ENCODE measurements at regions not wholly inside any gene's neighbourhood (a gene's known extent, or its start where the extent isn't known, plus 50 kb on each side); places are given as distances from the start of the nearest gene placed in this dataset.

DNA sequence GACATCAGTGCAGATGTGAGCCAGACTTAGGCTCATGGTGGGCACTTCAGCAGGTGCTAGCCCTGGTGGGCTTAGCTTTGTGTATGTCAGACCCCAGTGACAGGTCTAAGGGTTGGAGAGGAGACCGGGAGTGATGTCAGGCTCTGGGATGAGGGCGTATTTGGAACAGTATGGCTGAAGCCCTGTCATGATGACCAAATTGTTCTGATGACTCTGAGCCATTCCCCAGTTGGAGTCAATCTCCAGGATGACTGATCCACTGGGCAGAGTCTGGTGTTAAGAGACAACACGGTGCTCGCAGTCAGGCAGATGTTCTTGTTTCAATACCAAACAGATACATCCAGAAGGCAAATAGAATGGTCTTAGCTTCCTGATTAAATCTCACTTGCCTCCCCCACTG lies 241.5 kb downstream of the SOX11 start:
- intact Hi-C loops (cut with micrococcal nuclease), result no loop called here
- DNase-seq, result no peak
- H3K36me3 Mint-ChIP-seq (ENCODE audit: low read depth), result no peaks in the 10 kb centered on the region
- no peak overlapping the region for H3K27ac Mint-ChIP-seq
- H3K4me1 Mint-ChIP-seq, result no peaks in the 10 kb centered on the region
- no peak overlapping the region for H3K4me3 Mint-ChIP-seq
- peaks cover 4% of the 10 kb centered on the region for H3K9me3 Mint-ChIP-seq
- ATAC-seq (ENCODE audit: low read depth), result no peak
- no peaks in the 10 kb centered on the region for H3K27me3 Mint-ChIP-seq
- TF ChIP-seq, protein P1, sequence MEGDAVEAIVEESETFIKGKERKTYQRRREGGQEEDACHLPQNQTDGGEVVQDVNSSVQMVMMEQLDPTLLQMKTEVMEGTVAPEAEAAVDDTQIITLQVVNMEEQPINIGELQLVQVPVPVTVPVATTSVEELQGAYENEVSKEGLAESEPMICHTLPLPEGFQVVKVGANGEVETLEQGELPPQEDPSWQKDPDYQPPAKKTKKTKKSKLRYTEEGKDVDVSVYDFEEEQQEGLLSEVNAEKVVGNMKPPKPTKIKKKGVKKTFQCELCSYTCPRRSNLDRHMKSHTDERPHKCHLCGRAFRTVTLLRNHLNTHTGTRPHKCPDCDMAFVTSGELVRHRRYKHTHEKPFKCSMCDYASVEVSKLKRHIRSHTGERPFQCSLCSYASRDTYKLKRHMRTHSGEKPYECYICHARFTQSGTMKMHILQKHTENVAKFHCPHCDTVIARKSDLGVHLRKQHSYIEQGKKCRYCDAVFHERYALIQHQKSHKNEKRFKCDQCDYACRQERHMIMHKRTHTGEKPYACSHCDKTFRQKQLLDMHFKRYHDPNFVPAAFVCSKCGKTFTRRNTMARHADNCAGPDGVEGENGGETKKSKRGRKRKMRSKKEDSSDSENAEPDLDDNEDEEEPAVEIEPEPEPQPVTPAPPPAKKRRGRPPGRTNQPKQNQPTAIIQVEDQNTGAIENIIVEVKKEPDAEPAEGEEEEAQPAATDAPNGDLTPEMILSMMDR (IDR thresholded peaks at IDR 0.05), result no peak
- CTCF ChIA-PET, result no interaction called here
- POLR2A ChIA-PET, result no interaction called here

DNA sequence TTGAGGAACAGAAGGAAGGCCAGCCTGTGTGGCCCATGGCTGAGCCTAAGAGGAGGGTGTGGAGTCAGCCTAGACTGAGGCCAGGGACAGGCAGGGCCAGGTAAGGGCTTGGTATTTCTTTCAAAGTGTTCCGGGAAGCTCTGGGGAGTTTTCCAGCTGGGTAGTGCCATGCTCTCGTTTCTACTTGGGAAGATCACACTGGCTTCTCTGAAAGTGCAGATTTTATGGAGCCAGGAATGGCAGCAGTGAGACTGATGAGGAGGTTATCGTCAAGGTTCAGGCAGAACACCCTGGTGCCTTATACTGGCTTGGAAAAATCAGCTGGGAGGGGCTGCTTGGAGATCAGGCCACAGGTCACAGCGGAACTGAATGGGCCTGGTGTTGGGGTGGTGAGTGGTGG lies 245.1 kb downstream of the SOX11 start:
- Mint-ChIP-seq H3K27me3 (no peaks in the 10 kb centered on the region), H3K36me3 (ENCODE audit: low read depth) (no peaks in the 10 kb centered on the region), H3K4me3 (no peak overlapping the region), H3K9me3 (peaks cover 5% of the 10 kb centered on the region), H3K4me1 (peaks cover under 1% of the 10 kb centered on the region), H3K27ac (no peak overlapping the region)
- DNase-seq (no peak), ATAC-seq (ENCODE audit: low read depth) (no peak)
- intact Hi-C loops (cut with micrococcal nuclease), result no loop called here
- ChIA-PET POLR2A (no interaction called here), CTCF (no interaction called here)
- TF ChIP-seq, protein P1 (IDR thresholded peaks at IDR 0.05), result no peak

DNA sequence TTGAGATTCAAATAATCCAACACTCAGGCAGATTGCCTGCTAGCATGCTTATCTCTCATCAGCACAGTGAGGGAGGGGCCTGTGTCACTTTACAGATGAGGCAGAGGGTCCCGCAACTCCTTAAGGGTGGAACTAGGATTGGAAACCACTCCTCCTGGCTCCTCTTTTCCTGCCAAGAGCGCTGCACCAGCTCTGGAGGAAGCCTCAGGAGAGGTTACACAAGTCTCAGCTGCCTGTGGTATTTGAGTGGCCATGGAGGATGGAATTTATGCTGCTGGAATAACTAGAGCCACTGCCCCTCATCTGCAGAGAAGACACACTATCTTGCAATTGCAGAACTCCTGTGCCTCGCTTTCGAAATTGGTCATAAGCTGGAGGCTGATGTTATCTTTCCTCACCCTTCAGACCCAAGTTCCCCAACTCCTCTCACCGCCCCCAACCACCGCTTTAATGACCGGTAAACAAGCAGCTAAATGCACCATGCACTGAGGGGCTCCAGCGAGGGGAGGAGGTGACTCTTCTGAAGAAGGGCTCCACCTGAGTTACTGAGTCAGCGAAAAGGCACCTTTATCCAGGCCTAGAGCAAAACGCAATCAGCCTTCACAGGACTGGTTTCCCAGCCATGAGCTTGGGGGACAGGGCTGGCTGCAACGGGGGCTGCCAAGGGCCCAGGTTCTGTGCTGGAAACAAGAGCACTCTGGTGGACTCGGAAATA lies 245.8 kb downstream of the SOX11 start:
- no peak for ATAC-seq (ENCODE audit: low read depth)
- Mint-ChIP-seq H3K36me3 (ENCODE audit: low read depth) (no peaks in the 10 kb centered on the region), H3K4me3 (no peak overlapping the region), H3K27me3 (no peaks in the 10 kb centered on the region), H3K4me1 (peaks cover 4% of the 10 kb centered on the region), H3K9me3 (peaks cover 5% of the 10 kb centered on the region), H3K27ac (no peak overlapping the region)
- no peak for DNase-seq
- ChIA-PET CTCF (no interaction called here), POLR2A (no interaction called here)
- intact Hi-C loops (cut with micrococcal nuclease), result no loop called here
- TF ChIP-seq, protein P1 (IDR thresholded peaks at IDR 0.05), result no peak

DNA sequence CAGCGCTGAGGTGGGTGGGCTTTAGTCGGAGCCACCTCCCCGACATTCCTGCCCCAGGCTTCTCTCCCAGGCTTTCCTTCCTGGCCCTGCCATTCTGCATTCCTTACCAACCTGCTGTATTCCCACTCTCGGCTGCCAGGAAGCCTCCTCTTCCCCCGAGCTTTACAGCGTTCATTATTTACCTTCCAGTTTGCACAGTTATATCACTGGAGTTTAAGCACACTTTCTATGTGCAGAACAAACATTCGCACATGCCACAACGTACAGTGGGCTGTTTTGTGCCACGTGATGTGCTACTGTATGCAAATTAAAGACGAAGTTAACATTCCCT lies 246.3 kb downstream of the SOX11 start:
- no peak overlapping the region for H3K27ac Mint-ChIP-seq
- no peaks in the 10 kb centered on the region for H3K27me3 Mint-ChIP-seq
- ChIA-PET CTCF (no interaction called here), POLR2A (no interaction called here)
- peaks cover 5% of the 10 kb centered on the region for H3K9me3 Mint-ChIP-seq
- H3K4me3 Mint-ChIP-seq, result no peak overlapping the region
- DNase-seq (no peak), ATAC-seq (ENCODE audit: low read depth) (no peak)
- intact Hi-C loops (cut with micrococcal nuclease), result no loop called here
- TF ChIP-seq, protein P1 (IDR thresholded peaks at IDR 0.05), result no peak
- H3K36me3 Mint-ChIP-seq (ENCODE audit: low read depth), result no peaks in the 10 kb centered on the region
- H3K4me1 Mint-ChIP-seq, result peaks cover 4% of the 10 kb centered on the region

DNA sequence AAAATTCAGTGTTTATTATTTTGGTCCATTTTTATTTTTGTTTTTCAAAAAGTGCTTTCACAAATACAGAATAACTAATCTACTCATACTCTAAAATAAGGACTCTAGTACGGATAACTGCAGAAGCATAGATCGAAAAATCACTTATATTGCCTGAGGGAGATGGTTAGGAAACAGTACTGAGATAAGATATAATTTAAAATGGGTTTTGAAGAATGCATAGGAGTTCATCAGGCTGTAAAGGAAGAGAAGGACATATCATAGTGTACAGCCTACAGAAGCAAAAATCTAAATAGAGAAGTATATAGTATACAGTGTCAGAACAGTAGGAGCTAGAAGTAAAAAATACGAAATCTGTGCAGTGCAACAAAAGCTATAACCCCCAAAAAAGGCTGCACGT lies 247.4 kb downstream of the SOX11 start:
- POLR2A ChIA-PET, result no interaction called here

More for the DNA sequence above, 247.4 kb downstream of the SOX11 start:
- no peak overlapping the region for H3K27ac Mint-ChIP-seq
- CTCF ChIA-PET, result no interaction called here
- no peak for ATAC-seq (ENCODE audit: low read depth)
- no peak overlapping the region for H3K4me3 Mint-ChIP-seq
- peaks cover 4% of the 10 kb centered on the region for H3K4me1 Mint-ChIP-seq
- H3K36me3 Mint-ChIP-seq (ENCODE audit: low read depth), result no peaks in the 10 kb centered on the region
- no peak for DNase-seq
- peaks cover 5% of the 10 kb centered on the region for H3K9me3 Mint-ChIP-seq
- TF ChIP-seq, protein P1 (IDR thresholded peaks at IDR 0.05), result no peak
- no peaks in the 10 kb centered on the region for H3K27me3 Mint-ChIP-seq
- intact Hi-C loops (cut with micrococcal nuclease), result no loop called here

Measured in activated B cell treated with CpG ODN at 0.5 μM for 24 hours (primary cell).